PC-9 (cell line): ENCODE measurements at regions not wholly inside any gene's neighbourhood (a gene's known extent, or its start where the extent isn't known, plus 50 kb on each side); places are given as distances from the start of the nearest gene placed in this dataset.

ENCODE experiments used
- BruUV-seq: library from RNA; stranded (reverse); fragments of 400-500 nt; replicated peaks from 2 replicates; lab custom pipeline; 2021; lab: Mats Ljungman, UMichigan
- CTCF ChIA-PET: fragments of 300-600 bp; sonication (Branson Sonifier 250); formaldehyde crosslinking; loops from one replicate; lab custom pipeline; 2022; ENCODE audit warnings: antibody characterized with exemption; lab: Charles Lee
- POLR2A ChIA-PET: fragments of 300-600 bp; sonication (Branson Sonifier 250); formaldehyde crosslinking; loops from one replicate; lab custom pipeline; 2022; ENCODE audit warnings: antibody characterized with exemption; ENCODE audit not compliant: unreplicated experiment; lab: Charles Lee
- DNase-seq, 2 experiments: peaks; one replicate each; pipeline versions ENCODE4 v3.0.0 to v3.0.0-alpha.2; 2015 to 2022; ENCODE audit warnings: mixed read lengths in 1 of 2
- H2AFZ ChIP-seq: fragments of 200-600 bp; sonication (generic); 2 replicates; pipeline ENCODE4 v1.8.1; 2017; ENCODE audit warnings: antibody characterized with exemption
- H3F3A ChIP-seq: fragments of 200-600 bp; sonication (generic); 2 replicates; pipeline ENCODE4 v1.8.1; 2017; ENCODE audit warnings: antibody characterized with exemption, mild to moderate bottlenecking, low read depth; ENCODE audit not compliant: insufficient read depth
- H3K27ac ChIP-seq: fragments of 200-600 bp; sonication (generic); 2 replicates; pipeline ENCODE4 v1.6.1; 2016; ENCODE audit warnings: mixed run types
- H3K27me3 ChIP-seq: fragments of 200-600 bp; sonication (generic); 2 replicates; pipeline ENCODE4 v1.6.1; 2016; ENCODE audit warnings: low read depth, mixed run types; ENCODE audit not compliant: insufficient read depth
- H3K36me3 ChIP-seq: fragments of 200-600 bp; sonication (generic); 2 replicates; pipeline ENCODE4 v1.6.1; 2016; ENCODE audit warnings: low read depth, mixed run types
- H3K4me1 ChIP-seq: fragments of 200-600 bp; sonication (generic); replicated peaks from 2 replicates; pipeline ENCODE4 v1.6.1; 2016; ENCODE audit warnings: mixed run types; ENCODE audit not compliant: insufficient read depth
- H3K4me2 ChIP-seq: fragments of 200-600 bp; sonication (generic); 2 replicates; pipeline ENCODE4 v1.6.1; 2017; ENCODE audit warnings: mixed run types
- H3K4me3 ChIP-seq: fragments of 200-600 bp; sonication (generic); 2 replicates; pipeline ENCODE4 v1.6.1; 2016; ENCODE audit warnings: mixed run types
- H3K79me2 ChIP-seq: fragments of 200-600 bp; sonication (generic); 2 replicates; pipeline ENCODE4 v1.6.1; 2017; ENCODE audit warnings: low read depth, mixed run types
- H3K9me2 ChIP-seq: fragments of 200-600 bp; sonication (generic); 2 replicates; pipeline ENCODE4 v1.8.1; 2017; ENCODE audit warnings: mild to moderate bottlenecking; ENCODE audit not compliant: insufficient read depth
- H3K9me3 ChIP-seq: fragments of 200-600 bp; sonication (generic); 2 replicates; pipeline ENCODE4 v1.8.1; 2016; ENCODE audit warnings: low read depth; ENCODE audit not compliant: insufficient read depth
- H4K20me1 ChIP-seq: fragments of 200-600 bp; sonication (generic); 2 replicates; pipeline ENCODE4 v1.8.1; 2017; ENCODE audit not compliant: insufficient read depth
- CTCF ChIP-seq: fragments of 200-600 bp; sonication (generic); conservative IDR thresholded peaks from 2 replicates; pipeline ENCODE4 v1.6.1; 2017; ENCODE audit warnings: mixed run types, antibody characterized with exemption, mild to moderate bottlenecking, moderate library complexity
- EZH2 ChIP-seq: fragments of 200-600 bp; sonication (generic); IDR thresholded peaks from 2 replicates; pipeline ENCODE4 v1.8.0; 2017; ENCODE audit warnings: antibody characterized with exemption, low read depth
- intact Hi-C: fragments of 100-400 bp; cut with micrococcal nuclease; formaldehyde crosslinking; loops from one replicate; pipeline ENCODE4 v1.10.0; 2022; ENCODE audit not compliant: unreplicated experiment

GRCh38 chr6:27177485-27178406 is 69.8 kb upstream of the PRSS16 start:
- Histone ChIP-seq H3K79me2 (no peaks in the 10 kb centered on the region), H3K4me1 (no peaks in the 10 kb centered on the region; the same call in 1 of the 2 replicates), H3K4me2 (peak overlapping the region; percentile 83), H3K9me3 (no peaks in the 10 kb centered on the region), H4K20me1 (no peaks in the 10 kb centered on the region), H3K9me2 (no peaks in the 10 kb centered on the region), H3F3A (peaks cover 6% of the 10 kb centered on the region), H3K4me3 (peak overlapping the region; percentile 97), H3K36me3 (no peaks in the 10 kb centered on the region), H3K27me3 (no peaks in the 10 kb centered on the region), H2AFZ (peak overlapping the region; percentile 100), H3K27ac (peak overlapping the region; percentile 67)
- intact Hi-C loops = loop anchor here (5.0 kb wide), 1 partner anchor 495 kb away; no protein-coding TSS in a partner anchor
- CTCF ChIA-PET = interaction anchor here (0.5 to 1.7 kb wide), 14 partner anchors 10 to 973 kb away, joined by 3 to 16 read pairs (median 4); a partner anchor contains a TSS
- peak; percentile 80 to 88 for DNase-seq
- peak; percentile 67 for TF ChIP-seq CTCF
- TF ChIP-seq EZH2 = no peak
- BruUV-seq = TSS peak; percentile 90
- POLR2A ChIA-PET = interaction anchor here (0.6 to 1.7 kb wide), 16 partner anchors 11 to 1365 kb away, joined by 3 to 24 read pairs (median 6); a partner anchor contains a TSS

GRCh38 chr6:27178407-27178730 is 69.1 kb upstream of the PRSS16 start:
- H4K20me1 ChIP-seq = no peaks in the 10 kb centered on the region
- H3K4me3 ChIP-seq = peak overlapping the region; percentile 97
- H2AFZ ChIP-seq = peak overlapping the region; percentile 100
- no peaks in the 10 kb centered on the region for H3K36me3 ChIP-seq
- peaks cover 6% of the 10 kb centered on the region for H3F3A ChIP-seq
- peak overlapping the region; percentile 67 for H3K27ac ChIP-seq
- no peaks in the 10 kb centered on the region for H3K27me3 ChIP-seq
- H3K4me2 ChIP-seq = peak overlapping the region; percentile 83
- H3K79me2 ChIP-seq = no peaks in the 10 kb centered on the region
- H3K9me2 ChIP-seq = no peaks in the 10 kb centered on the region
- TF ChIP-seq EZH2 (no peak), CTCF (no peak)
- DNase-seq = no peak
- no peaks in the 10 kb centered on the region; the same call in 1 of the 2 replicates for H3K4me1 ChIP-seq
- ChIA-PET POLR2A (interaction anchor here (0.6 to 1.7 kb wide), 7 partner anchors 31 to 1364 kb away, joined by 3 to 24 read pairs (median 4); a partner anchor contains a TSS), CTCF (interaction anchor here (0.7 to 1.7 kb wide), 4 partner anchors 9 to 606 kb away, joined by 4 to 16 read pairs (median 6); no protein-coding TSS in a partner anchor)
- intact Hi-C loops = loop anchor here (5.0 kb wide), 1 partner anchor 494 kb away; no protein-coding TSS in a partner anchor
- no peaks in the 10 kb centered on the region for H3K9me3 ChIP-seq
- BruUV-seq = no TSS peak

GRCh38 chr6:27178860-27179259 is 68.6 kb upstream of the PRSS16 start:
- POLR2A ChIA-PET = no interaction called here
- H3K4me3 ChIP-seq = peak overlapping the region; percentile 97
- peak overlapping the region; percentile 83 for H3K4me2 ChIP-seq
- intact Hi-C loops = loop anchor here (5.0 kb wide), 1 partner anchor 493 kb away; no protein-coding TSS in a partner anchor
- H3F3A ChIP-seq = peaks cover 6% of the 10 kb centered on the region
- BruUV-seq = TSS peak; percentile 73
- CTCF ChIA-PET = no interaction called here
- H3K27ac ChIP-seq = peak overlapping the region; percentile 67; the same call in 1 of the 2 replicates
- peak overlapping the region; percentile 100 for H2AFZ ChIP-seq
- no peaks in the 10 kb centered on the region for H3K9me2 ChIP-seq
- no peaks in the 10 kb centered on the region for H4K20me1 ChIP-seq
- no peaks in the 10 kb centered on the region for H3K27me3 ChIP-seq
- no peaks in the 10 kb centered on the region for H3K79me2 ChIP-seq
- no peaks in the 10 kb centered on the region; the same call in 1 of the 2 replicates for H3K4me1 ChIP-seq
- H3K36me3 ChIP-seq = no peaks in the 10 kb centered on the region
- no peaks in the 10 kb centered on the region for H3K9me3 ChIP-seq
- TF ChIP-seq CTCF (no peak), EZH2 (no peak)
- no peak for DNase-seq
